ENCODE measurements at regions not wholly inside any gene's neighbourhood (a gene's known extent, or its start where the extent isn't known, plus 50 kb on each side); places are given as distances from the start of the nearest gene placed in this dataset.

DNA sequence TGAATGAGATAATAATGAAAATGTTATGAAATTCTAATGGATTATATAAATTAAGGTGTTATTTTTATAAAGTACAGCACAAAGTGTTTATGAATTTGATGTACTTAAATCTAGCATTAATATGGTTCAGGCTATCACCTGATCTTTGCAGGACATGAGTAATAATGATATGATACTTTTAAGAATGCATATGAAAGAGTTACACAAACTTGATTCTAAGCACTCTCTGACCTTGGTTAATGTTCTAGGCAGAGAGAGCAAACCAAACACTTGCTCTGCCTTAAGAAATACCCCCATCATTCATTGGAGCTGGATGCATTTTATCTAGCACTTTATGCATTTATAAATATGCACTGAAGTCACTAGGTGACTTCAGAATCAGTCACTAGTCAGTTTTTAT lies 942.2 kb upstream of the CDH8 start:
- DNase-seq, result no peak
- no peak overlapping the region for H3K27ac Mint-ChIP-seq
- ATAC-seq (ENCODE audit: low read depth), result no peak
- H3K4me1 Mint-ChIP-seq, result no peaks in the 10 kb centered on the region
- H3K27me3 Mint-ChIP-seq, result no peaks in the 10 kb centered on the region
- H3K36me3 Mint-ChIP-seq, result peaks cover under 1% of the 10 kb centered on the region
- POLR2A ChIA-PET, result no interaction called here
- no peak overlapping the region for H3K4me3 Mint-ChIP-seq
- peaks cover 13% of the 10 kb centered on the region for H3K9me3 Mint-ChIP-seq

GRCh38 chr16:62977876-62978275 lies 941.6 kb upstream of the CDH8 start:
- POLR2A ChIA-PET, result no interaction called here
- Mint-ChIP-seq H3K27ac (no peak overlapping the region), H3K4me1 (no peaks in the 10 kb centered on the region), H3K36me3 (no peaks in the 10 kb centered on the region), H3K4me3 (no peak overlapping the region), H3K9me3 (peaks cover 10% of the 10 kb centered on the region), H3K27me3 (no peaks in the 10 kb centered on the region)
- ATAC-seq (ENCODE audit: low read depth) (no peak), DNase-seq (no peak)

DNA sequence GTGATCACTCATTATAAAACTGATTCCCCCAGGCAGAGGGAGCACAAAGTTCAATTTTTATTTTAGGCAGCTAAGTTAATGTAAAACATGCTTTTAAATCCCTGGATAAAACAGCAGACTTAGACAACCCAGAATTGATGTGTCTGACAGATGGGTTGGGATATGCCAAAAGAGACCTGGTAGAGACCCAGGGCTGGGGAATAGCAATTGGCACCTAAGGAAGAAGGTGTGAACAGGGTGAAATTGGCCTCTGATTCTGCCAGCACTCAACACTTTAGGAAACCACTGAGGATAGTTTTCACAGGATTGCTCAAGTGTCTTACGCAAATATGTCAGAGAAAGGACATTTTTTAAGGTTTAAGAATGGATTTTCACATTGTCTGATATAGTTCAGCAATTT lies 938.2 kb upstream of the CDH8 start:
- H3K4me1 Mint-ChIP-seq, result no peaks in the 10 kb centered on the region
- DNase-seq (no peak), ATAC-seq (ENCODE audit: low read depth) (no peak)
- H3K27me3 Mint-ChIP-seq, result no peaks in the 10 kb centered on the region
- POLR2A ChIA-PET, result no interaction called here
- H3K27ac Mint-ChIP-seq, result no peak overlapping the region
- H3K36me3 Mint-ChIP-seq, result no peaks in the 10 kb centered on the region
- H3K4me3 Mint-ChIP-seq, result no peak overlapping the region
- H3K9me3 Mint-ChIP-seq, result peaks cover 10% of the 10 kb centered on the region

- no peak for ATAC-seq (ENCODE audit: low read depth)
- Mint-ChIP-seq H3K36me3 (no peaks in the 10 kb centered on the region), H3K27ac (no peak overlapping the region), H3K27me3 (no peaks in the 10 kb centered on the region), H3K9me3 (peaks cover 2% of the 10 kb centered on the region), H3K4me3 (no peak overlapping the region), H3K4me1 (no peaks in the 10 kb centered on the region)
- POLR2A ChIA-PET, result no interaction called here
- no peak for DNase-seq
Observed at GRCh38 chr16:62970851-62971250, 934.6 kb upstream of the CDH8 start.

DNA sequence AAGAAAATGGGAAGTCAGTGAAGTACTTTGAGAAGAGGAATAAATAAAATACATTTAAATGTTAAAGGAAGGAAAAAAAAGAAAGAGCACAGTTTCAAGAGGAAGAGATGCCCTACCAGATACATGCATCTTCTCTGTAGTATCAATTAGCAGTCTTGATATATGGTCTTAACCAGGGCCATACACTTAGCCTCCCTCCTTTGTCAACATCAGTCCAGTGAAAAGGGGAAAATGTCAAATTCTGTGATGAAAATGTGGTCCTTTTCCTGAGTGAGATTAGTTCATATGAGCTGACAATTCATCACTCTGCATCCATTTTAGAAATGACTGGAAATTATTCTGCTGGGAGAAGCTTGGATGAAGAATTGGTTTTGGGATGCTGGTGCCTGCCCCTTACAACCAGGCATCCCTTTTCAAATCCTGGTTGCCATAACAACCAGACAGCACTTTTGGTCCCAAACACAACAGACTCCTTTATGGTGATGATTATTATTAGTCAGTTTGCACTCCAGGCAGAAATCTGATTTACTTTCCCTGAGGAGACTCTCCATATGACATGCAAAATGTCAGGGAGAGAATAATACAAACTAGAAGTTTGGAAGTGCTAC lies 933.6 kb upstream of the CDH8 start:
- DNase-seq (no peak), ATAC-seq (ENCODE audit: low read depth) (no peak)
- Mint-ChIP-seq H3K27me3 (no peaks in the 10 kb centered on the region), H3K4me3 (no peak overlapping the region), H3K4me1 (no peaks in the 10 kb centered on the region), H3K36me3 (no peaks in the 10 kb centered on the region), H3K9me3 (peaks cover 1% of the 10 kb centered on the region), H3K27ac (no peak overlapping the region)
- POLR2A ChIA-PET, result no interaction called here

DNA sequence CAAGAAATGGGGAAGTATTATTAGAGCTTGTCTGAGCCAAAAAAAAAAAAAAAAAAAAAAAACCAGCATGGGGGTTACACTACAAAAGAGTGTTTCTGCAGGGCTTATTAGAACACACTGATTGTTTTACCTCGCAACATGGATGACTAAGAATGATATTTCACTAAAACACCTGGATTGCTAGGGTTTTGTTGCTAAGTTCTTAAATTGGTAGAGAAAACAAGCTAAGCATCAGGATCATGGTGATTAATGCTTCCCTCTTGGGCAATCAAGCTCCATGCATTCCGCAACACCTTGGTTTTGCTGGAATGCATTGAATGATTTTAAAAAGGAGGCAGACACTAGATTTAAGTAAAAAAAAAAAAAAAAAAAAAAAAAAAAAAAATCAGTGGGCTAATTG lies 931.4 kb upstream of the CDH8 start:
- H3K4me3 Mint-ChIP-seq, result no peak overlapping the region
- ATAC-seq (ENCODE audit: low read depth), result no peak
- H3K36me3 Mint-ChIP-seq, result no peaks in the 10 kb centered on the region
- no peaks in the 10 kb centered on the region for H3K27me3 Mint-ChIP-seq
- H3K9me3 Mint-ChIP-seq, result peaks cover 4% of the 10 kb centered on the region
- H3K27ac Mint-ChIP-seq, result no peak overlapping the region
- no peak for DNase-seq
- POLR2A ChIA-PET, result no interaction called here
- H3K4me1 Mint-ChIP-seq, result no peaks in the 10 kb centered on the region

DNA sequence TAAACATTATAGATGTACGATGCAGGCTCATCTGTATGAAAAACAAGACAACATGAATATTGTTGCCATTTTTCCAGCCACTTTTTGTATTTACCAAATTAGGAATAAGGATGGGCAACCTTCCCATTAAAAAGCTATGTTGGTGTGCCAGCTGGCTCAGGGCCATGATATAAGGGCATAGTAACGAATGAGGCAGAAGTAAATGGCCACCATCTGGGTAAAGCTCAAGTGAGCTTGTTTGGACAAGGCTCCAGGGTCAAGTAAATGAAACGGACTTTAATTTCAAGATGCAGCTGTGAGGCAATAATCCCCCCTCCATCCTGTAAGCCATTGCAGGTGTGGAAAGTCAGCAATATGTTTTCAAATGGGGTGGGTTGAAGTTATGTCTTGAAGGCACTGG lies 930.9 kb upstream of the CDH8 start:
- no peaks in the 10 kb centered on the region for H3K4me1 Mint-ChIP-seq
- POLR2A ChIA-PET, result no interaction called here
- H3K27me3 Mint-ChIP-seq, result no peaks in the 10 kb centered on the region
- peaks cover 4% of the 10 kb centered on the region for H3K9me3 Mint-ChIP-seq
- no peak overlapping the region for H3K27ac Mint-ChIP-seq
- DNase-seq (no peak), ATAC-seq (ENCODE audit: low read depth) (no peak)
- H3K4me3 Mint-ChIP-seq, result no peak overlapping the region
- no peaks in the 10 kb centered on the region for H3K36me3 Mint-ChIP-seq

DNA sequence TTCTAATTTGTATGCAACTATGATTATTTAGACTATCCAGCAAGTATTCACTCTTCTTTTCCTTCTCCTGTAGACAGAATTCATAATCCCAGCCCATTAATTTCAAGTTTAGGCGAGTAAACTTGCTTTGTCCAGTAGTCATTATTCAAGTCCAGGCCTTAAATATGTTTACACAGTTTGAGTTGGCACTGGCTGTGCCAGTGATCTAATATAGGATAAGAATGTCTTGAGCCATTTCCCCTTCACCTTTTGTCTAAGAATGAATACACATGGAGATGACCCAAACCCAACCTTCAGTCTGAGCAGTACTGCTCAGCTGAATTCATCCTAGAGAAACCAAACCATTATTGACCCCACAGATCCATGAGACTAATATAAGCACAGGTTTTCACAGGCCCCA lies 930.4 kb upstream of the CDH8 start:
- H3K36me3 Mint-ChIP-seq, result no peaks in the 10 kb centered on the region
- DNase-seq, result no peak
- POLR2A ChIA-PET, result no interaction called here
- no peak overlapping the region for H3K4me3 Mint-ChIP-seq
- no peaks in the 10 kb centered on the region for H3K4me1 Mint-ChIP-seq
- no peaks in the 10 kb centered on the region for H3K27me3 Mint-ChIP-seq
- no peak overlapping the region for H3K27ac Mint-ChIP-seq
- no peak for ATAC-seq (ENCODE audit: low read depth)
- peaks cover 4% of the 10 kb centered on the region for H3K9me3 Mint-ChIP-seq

DNA sequence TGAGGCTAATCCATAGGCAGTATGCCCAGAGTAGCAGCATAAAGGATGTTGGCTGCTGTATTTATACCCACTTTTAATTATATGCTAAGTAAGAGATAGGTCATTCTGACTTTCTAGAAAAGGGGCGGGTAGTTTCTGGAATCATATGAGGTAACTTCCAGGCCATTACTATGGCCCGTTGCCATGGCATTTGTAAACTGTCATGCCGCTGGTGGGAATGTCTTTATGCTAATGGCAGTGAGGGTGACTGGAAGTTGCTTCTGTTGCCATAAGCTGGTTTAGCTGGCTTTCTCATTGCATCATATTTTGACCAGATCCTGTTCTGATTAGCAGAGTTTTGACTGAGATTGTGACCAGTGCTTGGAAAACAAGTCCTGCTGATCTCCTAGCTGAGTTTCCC lies 929.6 kb upstream of the CDH8 start:
- Mint-ChIP-seq H3K27me3 (no peaks in the 10 kb centered on the region), H3K9me3 (peaks cover 4% of the 10 kb centered on the region), H3K4me3 (no peak overlapping the region), H3K36me3 (no peaks in the 10 kb centered on the region), H3K4me1 (no peaks in the 10 kb centered on the region), H3K27ac (no peak overlapping the region)
- DNase-seq (no peak), ATAC-seq (ENCODE audit: low read depth) (no peak)
- POLR2A ChIA-PET, result no interaction called here

DNA sequence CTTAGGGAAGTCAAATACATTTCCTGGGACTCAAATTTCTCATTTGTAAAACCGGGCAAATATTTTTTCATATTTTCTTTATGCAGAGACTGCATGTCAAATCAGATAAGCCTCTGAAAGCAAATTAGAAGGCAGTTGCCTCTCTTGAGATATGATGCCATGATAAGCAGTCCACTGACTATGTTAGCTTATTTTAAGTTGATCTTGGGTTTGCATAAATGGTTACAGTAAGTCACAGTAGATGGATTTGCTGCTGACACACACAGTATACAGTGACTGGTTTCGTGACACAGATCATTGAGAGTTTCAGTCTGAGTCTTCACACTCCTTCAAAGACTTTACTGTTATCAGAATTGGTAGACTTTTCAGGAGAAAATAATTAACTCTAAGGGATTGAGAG lies 927.6 kb upstream of the CDH8 start:
- DNase-seq (no peak), ATAC-seq (ENCODE audit: low read depth) (no peak)
- no peaks in the 10 kb centered on the region for H3K36me3 Mint-ChIP-seq
- H3K4me1 Mint-ChIP-seq, result no peaks in the 10 kb centered on the region
- POLR2A ChIA-PET, result no interaction called here
- H3K27me3 Mint-ChIP-seq, result no peaks in the 10 kb centered on the region
- H3K9me3 Mint-ChIP-seq, result peaks cover 7% of the 10 kb centered on the region
- no peak overlapping the region for H3K4me3 Mint-ChIP-seq
- H3K27ac Mint-ChIP-seq, result no peak overlapping the region

GRCh38 chr16:62955033-62955349 lies 918.8 kb upstream of the CDH8 start:
- Mint-ChIP-seq H3K4me1 (no peaks in the 10 kb centered on the region), H3K36me3 (no peaks in the 10 kb centered on the region), H3K9me3 (peaks cover 16% of the 10 kb centered on the region), H3K27ac (no peak overlapping the region), H3K27me3 (no peaks in the 10 kb centered on the region), H3K4me3 (no peak overlapping the region)
- ATAC-seq (ENCODE audit: low read depth) (no peak), DNase-seq (no peak)
- POLR2A ChIA-PET, result no interaction called here

DNA sequence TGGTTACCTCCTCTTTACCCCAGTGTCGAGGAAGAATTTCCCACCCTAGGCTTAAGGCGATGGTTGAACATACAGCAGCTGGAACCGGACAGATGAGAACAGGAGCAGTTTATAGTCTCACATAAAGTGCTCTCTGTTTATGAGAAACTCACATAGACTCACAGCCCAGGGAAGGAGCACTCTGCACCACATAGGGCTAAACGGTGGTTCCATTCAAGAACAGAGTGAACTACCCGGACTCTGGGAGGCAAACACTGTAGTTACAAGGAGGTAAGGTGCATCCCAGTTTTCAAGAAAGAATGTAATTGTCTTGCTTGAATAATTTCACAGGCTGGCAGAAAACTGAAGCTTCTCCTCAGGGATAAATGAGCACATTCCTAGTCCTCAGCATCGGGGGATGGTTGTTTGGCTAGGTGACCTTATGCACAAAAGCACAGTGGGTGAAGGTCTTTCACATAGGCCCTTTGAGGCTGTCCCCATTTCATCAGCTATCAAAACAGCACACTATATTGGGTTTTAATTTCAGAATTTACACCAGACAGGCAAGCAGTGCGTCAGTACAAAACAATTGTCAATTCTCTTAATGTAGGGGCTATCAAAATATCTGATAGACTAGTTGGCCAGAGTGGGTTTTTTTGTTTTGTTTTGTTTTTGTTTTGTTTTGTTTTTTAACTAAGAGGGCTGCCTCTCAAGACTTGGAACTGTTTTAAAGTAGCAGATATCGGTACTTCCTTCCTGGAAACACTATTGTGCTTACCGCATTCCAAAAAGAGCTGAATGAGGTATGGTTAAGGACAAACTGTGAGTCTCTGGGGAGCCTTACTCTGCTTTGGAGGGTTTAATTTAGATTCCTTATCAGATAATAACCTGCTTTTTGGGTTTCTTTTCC lies 918.1 kb upstream of the CDH8 start:
- DNase-seq (no peak), ATAC-seq (ENCODE audit: low read depth) (no peak)
- H3K4me1 Mint-ChIP-seq, result no peaks in the 10 kb centered on the region
- no peaks in the 10 kb centered on the region for H3K27me3 Mint-ChIP-seq
- no peak overlapping the region for H3K27ac Mint-ChIP-seq
- H3K36me3 Mint-ChIP-seq, result no peaks in the 10 kb centered on the region
- POLR2A ChIA-PET, result no interaction called here
- no peak overlapping the region for H3K4me3 Mint-ChIP-seq
- H3K9me3 Mint-ChIP-seq, result peaks cover 13% of the 10 kb centered on the region

- Mint-ChIP-seq H3K36me3 (no peaks in the 10 kb centered on the region), H3K27ac (no peak overlapping the region), H3K9me3 (peaks cover 14% of the 10 kb centered on the region), H3K27me3 (no peaks in the 10 kb centered on the region), H3K4me1 (no peaks in the 10 kb centered on the region), H3K4me3 (no peak overlapping the region)
- DNase-seq, result no peak
- no peak for ATAC-seq (ENCODE audit: low read depth)
- POLR2A ChIA-PET, result no interaction called here
Observed at GRCh38 chr16:62950351-62950750, 914.1 kb upstream of the CDH8 start.

DNA sequence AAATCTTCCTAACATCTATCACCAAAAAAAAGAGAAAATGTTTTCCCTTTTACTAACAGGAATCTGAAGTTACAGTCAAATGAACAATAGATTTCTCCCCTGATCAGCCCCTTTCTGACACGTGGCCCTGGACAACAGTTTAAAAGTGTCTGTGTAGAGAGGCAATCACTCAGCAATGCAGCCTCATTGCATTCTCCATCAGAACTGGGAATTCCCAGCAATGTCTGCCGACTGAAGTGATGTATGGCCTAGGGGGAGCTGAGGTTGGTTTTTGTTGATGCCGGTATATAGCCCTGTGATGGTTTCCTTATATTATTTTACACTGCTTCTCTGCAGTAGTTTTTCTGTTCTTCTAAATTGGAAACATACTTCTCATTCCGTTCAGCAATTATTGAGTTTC lies 904.3 kb upstream of the CDH8 start:
- POLR2A ChIA-PET, result no interaction called here
- H3K4me3 Mint-ChIP-seq, result no peak overlapping the region
- no peaks in the 10 kb centered on the region for H3K4me1 Mint-ChIP-seq
- H3K27ac Mint-ChIP-seq, result no peak overlapping the region
- peaks cover 11% of the 10 kb centered on the region for H3K9me3 Mint-ChIP-seq
- no peaks in the 10 kb centered on the region for H3K36me3 Mint-ChIP-seq
- no peak for ATAC-seq (ENCODE audit: low read depth)
- no peak for DNase-seq
- H3K27me3 Mint-ChIP-seq, result no peaks in the 10 kb centered on the region
